Colonic mucosa (tissue), 4 donors: ENCODE measurements at regions not wholly inside any gene's neighbourhood (a gene's known extent, or its start where the extent isn't known, plus 50 kb on each side); places are given as distances from the start of the nearest gene placed in this dataset.

ENCODE experiments used
- DNase-seq: peaks from one replicate; pipeline ENCODE4 v3.0.0-alpha.2; 2020
- H3K27ac ChIP-seq: fragments of 200-600 bp; one replicate; pipeline ENCODE4 v1.8.0; 2021
- H3K27me3 ChIP-seq: fragments of 200-600 bp; one replicate; pipeline ENCODE4 v1.8.0; 2021
- H3K36me3 ChIP-seq: fragments of 200-600 bp; one replicate; pipeline ENCODE4 v1.8.0; 2021
- H3K4me1 ChIP-seq: fragments of 200-600 bp; one replicate; pipeline ENCODE4 v1.8.0; 2021; ENCODE audit warnings: mild to moderate bottlenecking
- H3K4me3 ChIP-seq: fragments of 200-600 bp; one replicate; pipeline ENCODE4 v1.8.0; 2021
- H3K9ac ChIP-seq, 2 donors: one replicate each; pipeline ENCODE4 v1.7.0; 2013; ENCODE audit warnings: control low read depth in 2 of 2, low read depth in 2 of 2, low read length in 2 of 2
- H3K9me3 ChIP-seq: fragments of 200-600 bp; one replicate; pipeline ENCODE4 v1.8.0; 2021
- intact Hi-C: fragments of 100-400 bp; cut with DNase I; formaldehyde crosslinking; loops from one replicate; pipeline ENCODE4 v1.14.1; 2022
- TF ChIP-seq, protein P1 (sequence below): fragments of 200-600 bp; IDR thresholded peaks from one replicate; pipeline ENCODE4 v1.8.0; 2022; ENCODE audit warnings: antibody characterized with exemption, mild to moderate bottlenecking
- donor health status: healthy.
- donor health status: DM: no; HTN: no; CAD: no.
- donor health status: DM: no; HTN: no; CAD: no.

DNA sequence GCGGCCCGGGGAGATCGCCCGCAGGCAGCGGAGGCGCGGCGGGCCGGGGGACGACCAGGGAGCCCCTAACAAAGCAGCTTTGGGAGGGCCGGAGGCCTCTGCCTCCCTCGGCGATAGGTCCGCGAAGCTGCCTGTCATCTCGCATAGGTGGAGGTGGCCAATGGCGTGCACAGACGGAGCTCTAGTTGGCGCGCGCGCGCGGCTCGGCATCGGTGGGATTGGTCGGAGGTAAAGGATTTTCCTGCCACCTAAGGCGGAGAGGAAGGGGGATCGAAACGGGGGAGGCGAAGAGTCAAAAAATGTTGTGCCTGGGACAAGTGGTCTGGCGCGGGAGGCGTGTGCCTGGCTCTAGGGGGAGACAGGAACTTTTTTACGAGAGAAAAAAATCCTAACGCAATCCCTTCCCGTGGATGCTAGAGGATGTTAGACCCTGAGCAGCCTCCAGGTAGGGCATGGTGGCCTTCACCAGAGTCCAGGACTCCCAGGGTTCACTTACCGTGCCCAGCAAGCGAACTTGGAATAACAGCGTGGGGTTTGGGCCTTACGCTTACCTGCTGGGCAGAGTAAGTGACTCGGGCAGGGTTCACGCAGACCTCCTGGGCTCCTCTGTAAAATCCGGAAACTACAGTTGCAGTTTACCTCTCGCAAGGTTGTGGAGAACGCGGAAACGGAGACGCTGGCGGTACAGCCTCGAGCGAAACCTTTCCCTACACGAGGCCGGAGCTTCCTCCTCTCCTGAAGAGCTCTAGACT is 99.9 kb upstream of the SOD1 start:
- no peaks in the 10 kb centered on the region for H3K9me3 ChIP-seq
- no peaks in the 10 kb centered on the region for H3K4me1 ChIP-seq
- peak overlapping the region; percentile 79 for H3K4me3 ChIP-seq
- no peak overlapping the region for H3K27ac ChIP-seq
- no peaks in the 10 kb centered on the region for H3K36me3 ChIP-seq
- intact Hi-C loops = no loop called here
- H3K27me3 ChIP-seq = peaks cover 12% of the 10 kb centered on the region
- TF ChIP-seq, protein P1, sequence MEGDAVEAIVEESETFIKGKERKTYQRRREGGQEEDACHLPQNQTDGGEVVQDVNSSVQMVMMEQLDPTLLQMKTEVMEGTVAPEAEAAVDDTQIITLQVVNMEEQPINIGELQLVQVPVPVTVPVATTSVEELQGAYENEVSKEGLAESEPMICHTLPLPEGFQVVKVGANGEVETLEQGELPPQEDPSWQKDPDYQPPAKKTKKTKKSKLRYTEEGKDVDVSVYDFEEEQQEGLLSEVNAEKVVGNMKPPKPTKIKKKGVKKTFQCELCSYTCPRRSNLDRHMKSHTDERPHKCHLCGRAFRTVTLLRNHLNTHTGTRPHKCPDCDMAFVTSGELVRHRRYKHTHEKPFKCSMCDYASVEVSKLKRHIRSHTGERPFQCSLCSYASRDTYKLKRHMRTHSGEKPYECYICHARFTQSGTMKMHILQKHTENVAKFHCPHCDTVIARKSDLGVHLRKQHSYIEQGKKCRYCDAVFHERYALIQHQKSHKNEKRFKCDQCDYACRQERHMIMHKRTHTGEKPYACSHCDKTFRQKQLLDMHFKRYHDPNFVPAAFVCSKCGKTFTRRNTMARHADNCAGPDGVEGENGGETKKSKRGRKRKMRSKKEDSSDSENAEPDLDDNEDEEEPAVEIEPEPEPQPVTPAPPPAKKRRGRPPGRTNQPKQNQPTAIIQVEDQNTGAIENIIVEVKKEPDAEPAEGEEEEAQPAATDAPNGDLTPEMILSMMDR = no peak
- peak; percentile 95 for DNase-seq
- peak overlapping the region in 1 of 2 donors; percentile 26 for H3K9ac ChIP-seq

DNA sequence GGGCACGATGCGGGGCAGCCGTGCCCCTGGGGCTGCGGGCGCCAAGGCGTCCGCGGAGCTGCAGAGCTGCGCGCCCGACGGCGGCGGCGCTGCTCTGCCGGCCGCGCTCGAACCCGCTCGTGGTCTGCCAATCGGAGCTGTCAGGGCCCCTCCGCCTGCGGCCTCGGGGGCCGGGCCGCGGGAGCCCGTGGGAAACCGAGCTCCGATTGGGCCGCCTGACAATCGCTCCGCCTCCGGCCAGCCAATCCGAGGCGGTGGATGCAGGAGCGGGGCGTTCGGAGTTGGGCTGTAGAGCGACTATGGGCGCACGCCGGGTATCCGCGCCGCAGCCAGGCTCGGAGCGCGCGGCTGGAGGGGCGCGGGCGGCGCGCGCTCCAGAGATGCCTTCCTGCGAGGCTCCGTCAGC is 100.5 kb upstream of the SOD1 start:
- no peak overlapping the region for H3K27ac ChIP-seq
- peak overlapping the region; percentile 79 for H3K4me3 ChIP-seq
- no peaks in the 10 kb centered on the region for H3K36me3 ChIP-seq
- no peaks in the 10 kb centered on the region for H3K4me1 ChIP-seq
- peak; percentile 88 for DNase-seq
- H3K27me3 ChIP-seq = peaks cover 12% of the 10 kb centered on the region
- intact Hi-C loops = no loop called here
- no peaks in the 10 kb centered on the region for H3K9me3 ChIP-seq
- H3K9ac ChIP-seq = peak overlapping the region in 1 of 2 donors; percentile 35
- TF ChIP-seq, protein P1 = peak; percentile 12

DNA sequence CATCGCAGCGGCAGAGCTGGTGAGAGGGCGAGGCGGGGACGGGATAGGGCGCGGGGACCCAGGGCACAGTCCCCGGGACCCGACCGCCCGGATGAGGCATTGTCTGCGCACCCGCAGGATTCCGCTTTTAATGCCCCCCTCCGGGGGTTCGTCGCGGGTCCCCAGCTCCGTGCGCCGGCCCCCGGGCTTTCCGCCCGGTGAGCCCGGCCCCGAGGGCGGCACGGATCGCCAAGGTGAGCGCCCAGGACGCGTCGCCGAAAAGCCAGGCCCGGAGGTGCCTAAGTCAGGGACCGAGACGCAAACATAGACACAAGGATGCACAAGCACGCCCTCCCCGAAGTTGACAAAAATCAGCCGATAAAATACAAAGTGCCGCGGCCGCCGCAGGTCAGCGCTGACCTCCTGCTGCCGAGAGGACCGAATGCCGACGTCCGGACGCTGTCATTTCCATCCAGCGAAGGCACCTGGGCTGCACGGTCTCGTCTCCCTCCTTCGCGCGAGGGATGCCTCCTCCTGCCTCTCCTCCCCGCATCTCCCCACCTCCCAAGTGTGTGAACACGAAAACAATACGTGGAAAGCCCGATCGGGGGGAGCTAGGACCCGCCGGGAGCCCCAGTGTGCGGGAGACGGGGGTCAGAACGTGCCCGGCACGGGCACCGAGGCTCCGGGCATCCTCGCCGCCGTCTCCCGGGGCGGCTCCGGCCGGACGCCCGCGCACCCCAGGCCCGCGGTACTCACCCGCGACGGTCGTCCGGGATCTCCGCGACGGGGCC is 101.1 kb upstream of the SOD1 start:
- Histone ChIP-seq H3K27ac (no peak overlapping the region), H3K27me3 (peaks cover 12% of the 10 kb centered on the region), H3K9ac (peak overlapping the region in 1 of 2 donors; percentile 35), H3K4me3 (peak overlapping the region; percentile 79), H3K9me3 (no peaks in the 10 kb centered on the region), H3K36me3 (no peaks in the 10 kb centered on the region), H3K4me1 (no peaks in the 10 kb centered on the region)
- DNase-seq = peak; percentile 41
- TF ChIP-seq, protein P1 = no peak
- intact Hi-C loops = no loop called here

DNA sequence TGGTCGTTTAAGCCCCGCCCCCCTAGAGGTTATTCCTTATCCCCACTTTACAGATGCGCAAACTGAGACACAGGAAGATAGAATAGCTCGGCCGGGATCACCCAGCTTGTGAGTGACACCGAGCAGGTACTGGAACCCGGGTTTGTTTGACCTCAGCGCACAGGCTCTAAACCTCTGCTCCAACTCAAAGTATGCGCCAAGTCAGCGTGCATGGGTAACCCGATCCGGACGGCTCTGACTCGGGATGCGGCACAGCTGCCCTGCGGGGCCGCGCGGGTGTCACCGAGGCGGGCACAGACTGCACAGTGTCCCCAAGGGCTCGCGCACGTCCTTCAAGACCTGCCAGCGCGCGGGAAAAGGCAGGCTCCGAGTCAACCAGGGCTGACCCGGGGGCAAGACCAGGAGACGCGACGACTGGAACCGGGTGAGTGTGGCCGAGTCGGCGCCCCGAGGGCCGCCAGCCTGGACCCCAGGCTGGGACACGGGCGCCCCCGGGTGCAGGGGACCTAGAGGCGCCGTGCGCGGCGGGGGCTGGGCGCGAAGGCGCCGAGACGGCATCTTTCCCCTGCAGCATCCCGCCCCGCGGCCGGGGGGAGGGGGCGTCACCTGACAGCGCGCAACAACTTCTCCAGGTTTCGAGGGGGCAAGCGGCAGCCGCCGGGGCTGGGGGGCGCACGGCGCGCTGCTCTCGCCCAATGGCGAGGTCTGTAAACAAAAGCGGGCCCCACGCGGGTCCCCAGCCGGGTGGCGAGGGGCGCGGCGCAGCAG is 101.9 kb upstream of the SOD1 start:
- no peaks in the 10 kb centered on the region for H3K4me1 ChIP-seq
- H3K36me3 ChIP-seq = no peaks in the 10 kb centered on the region
- no peak for DNase-seq
- H3K9me3 ChIP-seq = no peaks in the 10 kb centered on the region
- no peak overlapping the region for H3K27ac ChIP-seq
- intact Hi-C loops = no loop called here
- TF ChIP-seq, protein P1 = no peak
- H3K27me3 ChIP-seq = peaks cover 12% of the 10 kb centered on the region
- peak overlapping the region; percentile 79 for H3K4me3 ChIP-seq
- H3K9ac ChIP-seq = no peak overlapping the region

DNA sequence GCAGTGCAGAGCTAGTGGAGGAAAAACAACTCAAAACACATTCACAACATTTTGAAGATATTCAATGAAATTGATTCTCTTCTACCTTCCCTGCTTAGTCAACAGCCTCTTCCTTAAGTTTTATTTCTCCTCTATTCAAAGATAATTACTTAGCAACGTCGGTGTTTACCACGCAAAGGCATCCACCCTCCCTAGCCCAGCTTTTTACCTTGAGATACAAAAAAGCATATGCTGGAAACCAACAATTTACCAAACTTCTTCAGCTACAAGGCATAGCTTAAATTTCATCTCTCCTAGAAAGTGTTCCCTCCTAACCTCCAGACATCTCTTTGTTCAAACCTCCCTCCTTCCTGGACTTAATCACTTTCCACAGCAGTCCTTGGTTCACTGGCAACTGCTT is 102.8 kb upstream of the SOD1 start:
- H3K27me3 ChIP-seq = peaks cover 12% of the 10 kb centered on the region
- TF ChIP-seq, protein P1 = no peak
- no peak for DNase-seq

More for the DNA sequence above, 102.8 kb upstream of the SOD1 start:
- intact Hi-C loops = no loop called here
- no peak overlapping the region for H3K27ac ChIP-seq
- no peaks in the 10 kb centered on the region for H3K9me3 ChIP-seq
- no peak overlapping the region for H3K9ac ChIP-seq
- H3K4me3 ChIP-seq = no peak overlapping the region
- H3K4me1 ChIP-seq = no peaks in the 10 kb centered on the region
- H3K36me3 ChIP-seq = no peaks in the 10 kb centered on the region
